Memory B cell (primary cell): ENCODE measurements at regions not wholly inside any gene's neighbourhood (a gene's known extent, or its start where the extent isn't known, plus 50 kb on each side); places are given as distances from the start of the nearest gene placed in this dataset.
"Not testable (repeated sequence)": the region's sequence is repeated elsewhere in the genome, so short reads cannot be mapped to it uniquely, and the experiment has no call there.

Experiments
- ATAC-seq: fragments of 150-1000 bp; cut with Tn5 transposase; 2 replicates; pipeline ENCODE4 v1.10.0; 2021; ENCODE audit warnings: low read depth, mild to moderate bottlenecking, moderate library complexity
- DNase-seq, 2 donors: peaks; one replicate each; pipeline ENCODE4 v3.0.0; 2022; ENCODE audit warnings: low spot score in 2 of 2
- H3K27ac Mint-ChIP-seq: one replicate; pipeline ENCODE4 v1.8.0; 2022; ENCODE audit warnings: mild to moderate bottlenecking, moderate library complexity, mixed read lengths
- H3K27me3 Mint-ChIP-seq: one replicate; pipeline ENCODE4 v1.8.0; 2022; ENCODE audit warnings: mixed read lengths
- H3K36me3 Mint-ChIP-seq: one replicate; pipeline ENCODE4 v1.8.0; 2022; ENCODE audit warnings: mild to moderate bottlenecking, mixed read lengths
- H3K4me1 Mint-ChIP-seq: one replicate; pipeline ENCODE4 v1.8.0; 2022; ENCODE audit warnings: mixed read lengths
- H3K4me3 Mint-ChIP-seq: one replicate; pipeline ENCODE4 v1.8.0; 2022; ENCODE audit warnings: mild to moderate bottlenecking, moderate library complexity, mixed read lengths
- H3K9me3 Mint-ChIP-seq: one replicate; pipeline ENCODE4 v1.8.0; 2022; ENCODE audit warnings: mixed read lengths

GRCh38 chr12:60522684-60523400, 927.0 kb downstream of the SLC16A7 start:
- Mint-ChIP-seq H3K27me3 (no peaks in the 10 kb centered on the region), H3K36me3 (no peaks in the 10 kb centered on the region), H3K27ac (no peak overlapping the region), H3K9me3 (peaks cover 6% of the 10 kb centered on the region), H3K4me1 (no peaks in the 10 kb centered on the region), H3K4me3 (no peak overlapping the region)
- ATAC-seq (no peak), DNase-seq (no peak)

- Mint-ChIP-seq H3K36me3 (no peaks in the 10 kb centered on the region), H3K4me3 (no peak overlapping the region), H3K9me3 (peaks cover 7% of the 10 kb centered on the region), H3K27ac (no peak overlapping the region), H3K4me1 (no peaks in the 10 kb centered on the region), H3K27me3 (no peaks in the 10 kb centered on the region)
- DNase-seq (no peak), ATAC-seq (no peak)
Observed at GRCh38 chr12:60529261-60529660, 933.4 kb downstream of the SLC16A7 start.

- no peaks in the 10 kb centered on the region for H3K27me3 Mint-ChIP-seq
- H3K27ac Mint-ChIP-seq = no peak overlapping the region
- ATAC-seq (no peak), DNase-seq (no peak)
- H3K36me3 Mint-ChIP-seq = no peaks in the 10 kb centered on the region
- H3K4me1 Mint-ChIP-seq = no peaks in the 10 kb centered on the region
- H3K9me3 Mint-ChIP-seq = peaks cover 7% of the 10 kb centered on the region
- H3K4me3 Mint-ChIP-seq = no peak overlapping the region
Observed at GRCh38 chr12:60529723-60530122, 933.9 kb downstream of the SLC16A7 start.

- peaks cover 4% of the 10 kb centered on the region for H3K9me3 Mint-ChIP-seq
- no peak for DNase-seq
- no peaks in the 10 kb centered on the region for H3K4me1 Mint-ChIP-seq
- ATAC-seq = no peak
- no peaks in the 10 kb centered on the region for H3K36me3 Mint-ChIP-seq
- H3K27ac Mint-ChIP-seq = no peak overlapping the region
- no peaks in the 10 kb centered on the region for H3K27me3 Mint-ChIP-seq
- no peak overlapping the region for H3K4me3 Mint-ChIP-seq
Observed at GRCh38 chr12:60535363-60535762, 939.5 kb downstream of the SLC16A7 start.

GRCh38 chr12:60539592-60539991, 943.8 kb downstream of the SLC16A7 start:
- Mint-ChIP-seq H3K9me3 (no peaks in the 10 kb centered on the region), H3K36me3 (no peaks in the 10 kb centered on the region), H3K4me3 (no peak overlapping the region), H3K27ac (no peak overlapping the region), H3K4me1 (no peaks in the 10 kb centered on the region), H3K27me3 (no peaks in the 10 kb centered on the region)
- DNase-seq (no peak), ATAC-seq (no peak)

- Mint-ChIP-seq H3K9me3 (peaks cover 1% of the 10 kb centered on the region), H3K4me1 (no peaks in the 10 kb centered on the region), H3K4me3 (no peak overlapping the region), H3K27ac (no peak overlapping the region), H3K27me3 (no peaks in the 10 kb centered on the region), H3K36me3 (no peaks in the 10 kb centered on the region)
- DNase-seq = no peak
- no peak for ATAC-seq
Observed at GRCh38 chr12:60568914-60569313, 973.1 kb downstream of the SLC16A7 start.

- ATAC-seq (no peak), DNase-seq (no peak)
- H3K4me1 Mint-ChIP-seq = no peaks in the 10 kb centered on the region
- no peaks in the 10 kb centered on the region for H3K36me3 Mint-ChIP-seq
- H3K4me3 Mint-ChIP-seq = no peak overlapping the region
- H3K27me3 Mint-ChIP-seq = no peaks in the 10 kb centered on the region
- H3K27ac Mint-ChIP-seq = no peak overlapping the region
- H3K9me3 Mint-ChIP-seq = no peaks in the 10 kb centered on the region
Observed at GRCh38 chr12:60577607-60578006, 981.8 kb downstream of the SLC16A7 start.

- H3K4me1 Mint-ChIP-seq, DNase-seq, H3K27ac Mint-ChIP-seq: not testable (repeated sequence)
Observed at GRCh38 chr12:60587664-60588063, 991.8 kb downstream of the SLC16A7 start.

GRCh38 chr12:60594035-60594711, 998.3 kb downstream of the SLC16A7 start:
- Mint-ChIP-seq H3K4me1 (no peaks in the 10 kb centered on the region), H3K27ac (no peak overlapping the region), H3K36me3 (no peaks in the 10 kb centered on the region), H3K9me3 (peaks cover 8% of the 10 kb centered on the region), H3K4me3 (no peak overlapping the region), H3K27me3 (no peaks in the 10 kb centered on the region)
- DNase-seq (no peak), ATAC-seq (no peak)

More at GRCh38 chr12:60587664-60588063, 991.8 kb downstream of the SLC16A7 start:
- not testable (repeated sequence) for H3K36me3 Mint-ChIP-seq, H3K4me3 Mint-ChIP-seq, ATAC-seq, H3K27me3 Mint-ChIP-seq, H3K9me3 Mint-ChIP-seq

- Mint-ChIP-seq H3K27me3 (no peaks in the 10 kb centered on the region), H3K4me3 (no peak overlapping the region), H3K9me3 (peaks cover 13% of the 10 kb centered on the region), H3K27ac (no peak overlapping the region), H3K4me1 (no peaks in the 10 kb centered on the region), H3K36me3 (peaks cover 2% of the 10 kb centered on the region)
- ATAC-seq (no peak), DNase-seq (no peak)
Observed at GRCh38 chr12:60602601-60603000, 1006.8 kb downstream of the SLC16A7 start.

GRCh38 chr12:60603475-60603874, 1007.6 kb downstream of the SLC16A7 start:
- H3K9me3 Mint-ChIP-seq = peaks cover 11% of the 10 kb centered on the region
- not testable (repeated sequence) for H3K36me3 Mint-ChIP-seq, H3K4me3 Mint-ChIP-seq, ATAC-seq, H3K27ac Mint-ChIP-seq, H3K4me1 Mint-ChIP-seq, DNase-seq, H3K27me3 Mint-ChIP-seq

- ATAC-seq (no peak), DNase-seq (no peak)
- Mint-ChIP-seq H3K27ac (no peak overlapping the region), H3K9me3 (peaks cover 2% of the 10 kb centered on the region), H3K4me3 (no peak overlapping the region), H3K4me1 (no peaks in the 10 kb centered on the region), H3K36me3 (no peaks in the 10 kb centered on the region), H3K27me3 (no peaks in the 10 kb centered on the region)
Observed at GRCh38 chr12:60616400-60616799, 1020.6 kb downstream of the SLC16A7 start.

GRCh38 chr12:60630796-60631195, 1035.0 kb downstream of the SLC16A7 start:
- Mint-ChIP-seq H3K4me3 (no peak overlapping the region), H3K9me3 (peaks cover 1% of the 10 kb centered on the region), H3K27me3 (no peaks in the 10 kb centered on the region), H3K27ac (no peak overlapping the region), H3K4me1 (no peaks in the 10 kb centered on the region), H3K36me3 (no peaks in the 10 kb centered on the region)
- ATAC-seq (no peak), DNase-seq (no peak)

GRCh38 chr12:60644076-60644475, 1048.2 kb downstream of the SLC16A7 start:
- no peaks in the 10 kb centered on the region for H3K36me3 Mint-ChIP-seq

GRCh38 chr12:60666895-60667294, 1071.1 kb downstream of the SLC16A7 start:
- H3K4me3 Mint-ChIP-seq = no peak overlapping the region
- H3K4me1 Mint-ChIP-seq = no peaks in the 10 kb centered on the region
- no peak overlapping the region for H3K27ac Mint-ChIP-seq
- H3K27me3 Mint-ChIP-seq = no peaks in the 10 kb centered on the region
- no peak for ATAC-seq
- H3K9me3 Mint-ChIP-seq = peaks cover 11% of the 10 kb centered on the region
- no peak for DNase-seq
- H3K36me3 Mint-ChIP-seq = no peaks in the 10 kb centered on the region

More at GRCh38 chr12:60644076-60644475, 1048.2 kb downstream of the SLC16A7 start:
- ATAC-seq (no peak), DNase-seq (no peak)
- no peak overlapping the region for H3K4me3 Mint-ChIP-seq
- H3K4me1 Mint-ChIP-seq = no peaks in the 10 kb centered on the region
- peaks cover 8% of the 10 kb centered on the region for H3K9me3 Mint-ChIP-seq
- no peaks in the 10 kb centered on the region for H3K27me3 Mint-ChIP-seq
- no peak overlapping the region for H3K27ac Mint-ChIP-seq
